ENCODE measurements at regions not wholly inside any gene's neighbourhood (a gene's known extent, or its start where the extent isn't known, plus 50 kb on each side); places are given as distances from the start of the nearest gene placed in this dataset.

- no peak for DNase-seq (ENCODE audit: low read depth)
Measured at GRCh38 chr2:198702796-198703195, 754.9 kb downstream of the SATB2 start.

- no peak for DNase-seq (ENCODE audit: low read depth)
Measured at GRCh38 chr2:198701481-198701880, 756.3 kb downstream of the SATB2 start.

- no peak for DNase-seq (ENCODE audit: low read depth)
Measured at GRCh38 chr2:198700319-198700718, 757.4 kb downstream of the SATB2 start.

GRCh38 chr2:198698230-198698629, 759.5 kb downstream of the SATB2 start:
- no peak for DNase-seq (ENCODE audit: low read depth)

- no peak for DNase-seq (ENCODE audit: low read depth)
Measured at GRCh38 chr2:198697794-198698193, 759.9 kb downstream of the SATB2 start.

- DNase-seq (ENCODE audit: low read depth): no peak
Measured at GRCh38 chr2:198697218-198697617, 760.5 kb downstream of the SATB2 start.

- no peak for DNase-seq (ENCODE audit: low read depth)
Measured at GRCh38 chr2:198695879-198696278, 761.9 kb downstream of the SATB2 start.

GRCh38 chr2:198692907-198693510, 764.7 kb downstream of the SATB2 start:
- no peak for DNase-seq (ENCODE audit: low read depth)

GRCh38 chr2:198691236-198691635, 766.5 kb downstream of the SATB2 start:
- DNase-seq (ENCODE audit: low read depth): no peak

- DNase-seq (ENCODE audit: low read depth): peak; percentile 3
Measured at GRCh38 chr2:198664321-198664720, 793.4 kb downstream of the SATB2 start.

- no peak for DNase-seq (ENCODE audit: low read depth)
Measured at GRCh38 chr2:198662905-198663304, 794.8 kb downstream of the SATB2 start.

GRCh38 chr2:198660501-198660900, 797.2 kb downstream of the SATB2 start:
- peak; percentile 3 for DNase-seq (ENCODE audit: low read depth)

GRCh38 chr2:198659096-198659870, 798.5 kb downstream of the SATB2 start:
- DNase-seq (ENCODE audit: low read depth): no peak

GRCh38 chr2:198657512-198658121, 800.1 kb downstream of the SATB2 start:
- peak; percentile 52 for DNase-seq (ENCODE audit: low read depth)

- DNase-seq (ENCODE audit: low read depth): no peak
Measured at GRCh38 chr2:198656869-198657268, 800.9 kb downstream of the SATB2 start.

- no peak for DNase-seq (ENCODE audit: low read depth)
Measured at GRCh38 chr2:198654646-198655045, 803.1 kb downstream of the SATB2 start.

GRCh38 chr2:198653311-198653710, 804.4 kb downstream of the SATB2 start:
- DNase-seq (ENCODE audit: low read depth): no peak

- no peak for DNase-seq (ENCODE audit: low read depth)
Measured at GRCh38 chr2:198652461-198652860, 805.3 kb downstream of the SATB2 start.

GRCh38 chr2:198645816-198646215, 811.9 kb downstream of the SATB2 start:
- no peak for DNase-seq (ENCODE audit: low read depth)

- peak; percentile 34 for DNase-seq (ENCODE audit: low read depth)
Measured at GRCh38 chr2:198641161-198641560, 816.6 kb downstream of the SATB2 start.

- no peak for DNase-seq (ENCODE audit: low read depth)
Measured at GRCh38 chr2:198640463-198640862, 817.3 kb downstream of the SATB2 start.

GRCh38 chr2:198639580-198639979, 818.2 kb downstream of the SATB2 start:
- no peak for DNase-seq (ENCODE audit: low read depth)

GRCh38 chr2:198638577-198638976, 819.2 kb downstream of the SATB2 start:
- DNase-seq (ENCODE audit: low read depth): peak; percentile 27

All from ELR (cell line).